BE2C (cell line): ENCODE measurements at regions not wholly inside any gene's neighbourhood (a gene's known extent, or its start where the extent isn't known, plus 50 kb on each side); places are given as distances from the start of the nearest gene placed in this dataset.

ENCODE experiments used
- DNase-seq: peaks from one replicate; pipeline ENCODE4 v3.0.0-alpha.2; 2020
- H3K27me3 ChIP-seq: fragments of 250-450 bp; sonication (Bioruptor Pico); 2 replicates; pipeline ENCODE4 v1.5.1; 2020; ENCODE audit warnings: mild to moderate bottlenecking
- H3K36me3 ChIP-seq: fragments of 250-450 bp; sonication (Bioruptor Pico); 2 replicates; pipeline ENCODE4 v1.5.1; 2020; ENCODE audit warnings: mild to moderate bottlenecking
- H3K4me1 ChIP-seq: fragments of 250-450 bp; sonication (Bioruptor Pico); 2 replicates; pipeline ENCODE4 v1.5.1; 2020
- H3K4me3 ChIP-seq: 2 replicates; pipeline ENCODE4 v1.5.1; 2011; ENCODE audit warnings: low read depth, low read length
- H3K9me3 ChIP-seq: fragments of 250-450 bp; sonication (Bioruptor Pico); 2 replicates; pipeline ENCODE4 v1.5.1; 2020
- CTCF ChIP-seq: IDR thresholded peaks from 2 replicates; pipeline ENCODE4 v1.5.1; 2012; ENCODE audit warnings: mild to moderate bottlenecking, low read depth, low read length

- Histone ChIP-seq H3K36me3 (no peaks in the 10 kb centered on the region), H3K4me3 (no peak overlapping the region), H3K9me3 (no peaks in the 10 kb centered on the region), H3K4me1 (no peaks in the 10 kb centered on the region), H3K27me3 (peaks cover 11% of the 10 kb centered on the region)
- DNase-seq = no peak
- TF ChIP-seq CTCF = no peak
These were observed 74.0 kb downstream of the FOXD2 start for GRCh38 chr1:47511825-47512224.

DNA sequence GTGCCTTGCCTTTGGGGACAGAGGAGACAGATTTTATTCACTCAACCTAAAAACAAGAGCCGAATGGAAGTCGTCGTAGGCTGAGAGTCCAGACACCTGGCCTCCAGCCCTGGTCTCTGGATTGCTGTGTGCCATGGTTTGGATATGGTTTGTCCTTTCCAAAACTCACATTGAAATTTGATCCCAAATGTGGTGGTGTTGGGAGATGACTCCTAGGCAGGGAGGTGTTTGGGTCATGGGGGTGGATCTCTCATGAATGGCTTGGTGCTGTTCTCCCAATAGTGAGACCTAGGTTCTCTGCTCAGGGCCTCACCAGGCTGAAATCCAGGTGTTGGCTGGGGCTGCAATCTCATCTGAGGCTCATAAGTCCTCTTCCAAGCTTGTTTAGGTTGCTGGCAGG lies 75.5 kb downstream of the FOXD2 start:
- TF ChIP-seq CTCF = no peak
- H3K36me3 ChIP-seq = no peaks in the 10 kb centered on the region
- no peak for DNase-seq
- H3K4me3 ChIP-seq = no peak overlapping the region
- no peaks in the 10 kb centered on the region for H3K4me1 ChIP-seq
- no peaks in the 10 kb centered on the region for H3K9me3 ChIP-seq
- peaks cover 6% of the 10 kb centered on the region; the same call in 1 of the 2 replicates for H3K27me3 ChIP-seq

DNA sequence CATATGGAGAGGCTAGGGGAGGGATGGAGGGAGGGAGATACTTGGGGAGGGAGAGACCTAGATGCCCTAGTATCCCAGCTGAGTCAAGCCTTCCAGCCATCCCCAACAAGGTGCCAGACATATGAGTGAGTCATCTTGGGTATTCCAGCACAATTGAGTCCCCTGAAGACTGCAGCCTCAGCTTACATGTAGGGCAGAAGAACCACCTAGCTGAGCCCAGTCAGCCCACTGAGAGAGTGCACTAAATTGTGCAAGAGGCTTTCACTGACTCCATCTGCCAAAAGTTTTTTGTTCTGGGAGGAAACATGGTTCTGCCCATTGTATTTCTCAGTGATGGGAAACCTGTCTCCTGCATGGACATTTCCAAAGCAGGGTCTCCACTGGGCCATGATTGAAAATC lies 76.4 kb downstream of the FOXD2 start:
- no peaks in the 10 kb centered on the region for H3K9me3 ChIP-seq
- no peaks in the 10 kb centered on the region for H3K36me3 ChIP-seq
- peaks cover 4% of the 10 kb centered on the region; the same call in 1 of the 2 replicates for H3K27me3 ChIP-seq
- no peaks in the 10 kb centered on the region for H3K4me1 ChIP-seq
- no peak for DNase-seq
- TF ChIP-seq CTCF = no peak
- H3K4me3 ChIP-seq = no peak overlapping the region

DNA sequence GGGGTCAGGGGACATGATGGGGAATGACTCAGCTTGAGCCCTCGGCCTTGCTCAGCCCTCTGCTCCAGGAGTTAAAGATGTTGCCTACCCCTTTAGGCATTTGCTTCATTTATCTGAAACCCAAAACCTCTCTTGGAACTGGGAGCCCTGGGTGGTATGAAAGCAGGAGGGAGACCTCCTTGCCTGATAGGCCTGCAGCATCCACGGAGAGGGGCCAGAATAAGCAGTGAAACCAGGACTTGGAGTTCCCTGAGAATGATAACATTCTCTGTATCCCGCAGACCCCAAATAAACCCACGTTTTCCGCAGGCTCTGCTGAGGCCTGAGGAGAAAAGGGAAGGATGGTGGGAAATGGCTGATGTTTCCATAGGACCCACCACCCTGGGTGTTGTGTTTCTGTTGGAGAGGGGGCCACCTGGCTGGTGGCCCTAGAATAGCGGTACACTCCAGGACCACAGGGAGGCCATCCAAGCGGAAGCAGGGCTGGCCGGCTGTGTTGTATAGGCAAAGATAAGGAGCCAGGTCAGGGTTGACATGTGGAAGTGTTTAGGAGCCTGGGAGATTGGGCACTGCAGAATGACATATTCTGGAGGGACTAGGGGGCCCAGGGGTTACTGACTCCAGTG lies 77.4 kb downstream of the FOXD2 start:
- no peaks in the 10 kb centered on the region for H3K9me3 ChIP-seq
- no peak for TF ChIP-seq CTCF
- no peaks in the 10 kb centered on the region for H3K36me3 ChIP-seq
- no peaks in the 10 kb centered on the region for H3K27me3 ChIP-seq
- no peaks in the 10 kb centered on the region for H3K4me1 ChIP-seq
- no peak overlapping the region for H3K4me3 ChIP-seq
- DNase-seq = no peak

DNA sequence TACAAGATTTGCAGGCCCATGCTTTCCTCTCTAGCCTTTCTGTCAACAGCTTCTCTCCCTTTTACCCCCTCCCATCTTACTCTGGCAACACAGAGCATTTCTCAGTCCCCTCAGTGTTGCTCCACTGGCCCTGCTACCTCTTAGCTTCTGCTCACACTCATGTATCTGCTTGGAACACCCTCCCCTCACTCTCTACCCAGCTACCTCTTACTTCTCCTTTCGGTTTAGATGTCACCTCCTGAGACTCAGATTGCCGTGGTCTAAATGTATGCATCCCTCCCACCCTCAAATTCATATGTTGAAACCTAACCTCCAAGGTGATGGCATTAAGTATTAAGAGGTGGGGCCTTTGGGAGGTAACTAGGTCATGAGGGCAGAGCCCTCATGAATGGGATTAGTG lies 80.1 kb downstream of the FOXD2 start:
- Histone ChIP-seq H3K36me3 (no peaks in the 10 kb centered on the region), H3K4me1 (no peaks in the 10 kb centered on the region), H3K27me3 (no peaks in the 10 kb centered on the region), H3K4me3 (no peak overlapping the region), H3K9me3 (no peaks in the 10 kb centered on the region)
- no peak for TF ChIP-seq CTCF
- no peak for DNase-seq

GRCh38 chr1:47519491-47519890 lies 81.6 kb downstream of the FOXD2 start:
- Histone ChIP-seq H3K4me3 (no peak overlapping the region), H3K4me1 (no peaks in the 10 kb centered on the region), H3K27me3 (no peaks in the 10 kb centered on the region), H3K36me3 (no peaks in the 10 kb centered on the region), H3K9me3 (no peaks in the 10 kb centered on the region)
- DNase-seq = no peak
- TF ChIP-seq CTCF = no peak
